ENCODE measurements at regions not wholly inside any gene's neighbourhood (a gene's known extent, or its start where the extent isn't known, plus 50 kb on each side); places are given as distances from the start of the nearest gene placed in this dataset.

GRCh38 chr10:83960125-83960524, 179.2 kb upstream of the GHITM start:
- FAIRE-seq (no peak), DNase-seq (ENCODE audit: low spot score) (no peak)

GRCh38 chr10:83961620-83962019, 177.7 kb upstream of the GHITM start:
- no peak for FAIRE-seq
- no peak for DNase-seq (ENCODE audit: low spot score)

- no peak for FAIRE-seq
- DNase-seq (ENCODE audit: low spot score) = no peak
Measured at GRCh38 chr10:83963446-83963845, 175.9 kb upstream of the GHITM start.

DNA sequence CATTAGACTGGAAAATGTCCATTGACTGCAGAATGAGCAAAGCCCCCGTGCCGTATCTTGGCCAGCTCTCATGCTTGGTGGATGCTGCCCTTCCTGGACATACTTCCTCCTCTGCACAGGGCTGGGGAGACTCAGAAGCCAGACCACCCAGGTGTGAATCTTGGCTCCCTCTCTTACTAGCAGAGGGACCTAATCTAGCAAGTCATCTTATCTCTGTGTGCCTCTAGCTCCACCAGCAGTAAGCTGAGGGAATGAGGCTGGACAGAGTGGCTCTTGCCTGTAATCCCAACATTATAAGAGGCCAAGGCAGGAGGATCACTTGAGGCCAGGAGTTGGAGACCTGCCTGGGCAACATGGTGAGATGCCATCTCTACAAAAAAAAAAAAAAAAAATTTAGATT, 173.8 kb upstream of the GHITM start:
- DNase-seq (ENCODE audit: low spot score) = no peak
- no peak for FAIRE-seq

DNA sequence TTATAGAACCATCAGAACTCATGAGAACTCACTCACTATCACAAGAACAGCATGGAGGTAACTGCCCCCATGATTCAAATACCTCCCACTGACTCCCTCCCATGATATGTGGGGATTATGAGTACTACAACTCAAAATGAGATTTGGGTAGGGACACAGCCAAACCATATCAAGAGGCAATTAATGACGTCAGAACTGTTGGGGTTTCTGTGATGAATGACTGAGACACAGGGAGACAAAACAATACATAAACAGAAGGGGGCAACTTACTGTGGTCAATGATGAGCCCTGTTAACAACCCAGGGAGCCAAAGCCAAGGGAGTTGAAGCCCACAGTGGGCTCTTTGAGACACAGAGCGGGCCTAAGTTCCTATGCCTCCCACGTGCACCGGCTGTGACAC, 171.3 kb upstream of the GHITM start:
- DNase-seq (ENCODE audit: low spot score) (no peak), FAIRE-seq (no peak)

DNA sequence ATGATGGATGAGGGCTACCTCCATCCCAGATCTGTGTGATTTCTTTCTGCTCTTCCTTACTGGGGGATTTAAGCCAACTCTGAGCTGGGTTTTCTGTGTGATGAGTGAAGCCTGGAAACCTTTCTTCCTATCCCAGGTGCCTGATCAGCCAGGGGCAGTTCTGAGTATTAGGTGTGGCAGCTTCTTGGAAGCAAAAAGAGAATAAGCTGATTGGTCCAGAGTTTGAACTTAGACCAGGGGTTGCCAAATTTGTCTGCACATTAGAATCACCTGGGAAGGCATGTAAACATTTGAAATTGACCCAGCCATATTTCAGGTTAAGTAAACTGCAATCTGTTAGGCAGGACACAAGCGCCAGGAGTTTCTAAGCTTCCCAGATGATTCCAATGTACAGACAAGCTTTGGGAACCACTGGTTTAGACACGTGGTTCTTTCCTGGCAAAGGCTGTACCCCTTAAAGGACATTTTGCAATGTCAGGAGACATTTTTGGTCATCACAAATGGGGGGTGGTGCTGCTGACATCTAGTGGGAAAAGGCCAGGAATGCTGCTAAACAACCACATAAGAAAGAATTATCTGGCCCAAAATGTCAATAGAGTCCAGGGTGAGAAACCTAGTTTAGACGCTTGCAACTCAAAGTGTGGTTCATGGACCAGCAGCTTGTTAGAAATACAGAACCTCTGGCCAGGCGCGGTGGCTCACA, 160.5 kb upstream of the GHITM start:
- DNase-seq (ENCODE audit: low spot score) (no peak), FAIRE-seq (no peak)

- FAIRE-seq (no peak), DNase-seq (ENCODE audit: low spot score) (no peak)
Measured at GRCh38 chr10:83982812-83983211, 156.5 kb upstream of the GHITM start.

- no peak for FAIRE-seq
- peak; percentile 79 for DNase-seq (ENCODE audit: low spot score)
Measured at GRCh38 chr10:83983578-83984255, 155.6 kb upstream of the GHITM start.

DNA sequence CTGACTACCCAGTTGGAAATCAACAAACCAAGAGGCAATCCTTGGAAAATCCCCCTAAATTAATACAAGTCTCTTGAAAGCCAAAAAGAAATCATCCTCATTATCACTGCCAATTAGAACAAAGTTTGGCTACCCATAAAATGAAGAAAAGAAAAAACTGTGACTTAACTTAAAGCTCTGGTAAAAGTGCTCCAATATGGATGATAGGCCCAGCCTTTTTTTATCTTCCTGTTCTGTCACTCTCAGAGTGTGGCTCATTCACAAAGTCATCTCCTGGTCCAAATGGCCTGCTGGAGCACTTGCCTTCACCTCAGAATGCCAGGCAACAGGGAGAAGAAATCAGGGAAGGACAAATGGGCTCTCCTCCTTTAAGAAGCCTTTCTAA, 155.1 kb upstream of the GHITM start:
- FAIRE-seq (no peak), DNase-seq (ENCODE audit: low spot score) (no peak)

GRCh38 chr10:83986800-83987199, 152.5 kb upstream of the GHITM start:
- no peak for FAIRE-seq
- DNase-seq (ENCODE audit: low spot score) = no peak

GRCh38 chr10:83987216-83987615, 152.1 kb upstream of the GHITM start:
- peak; percentile 32 for FAIRE-seq
- DNase-seq (ENCODE audit: low spot score) = no peak

DNA sequence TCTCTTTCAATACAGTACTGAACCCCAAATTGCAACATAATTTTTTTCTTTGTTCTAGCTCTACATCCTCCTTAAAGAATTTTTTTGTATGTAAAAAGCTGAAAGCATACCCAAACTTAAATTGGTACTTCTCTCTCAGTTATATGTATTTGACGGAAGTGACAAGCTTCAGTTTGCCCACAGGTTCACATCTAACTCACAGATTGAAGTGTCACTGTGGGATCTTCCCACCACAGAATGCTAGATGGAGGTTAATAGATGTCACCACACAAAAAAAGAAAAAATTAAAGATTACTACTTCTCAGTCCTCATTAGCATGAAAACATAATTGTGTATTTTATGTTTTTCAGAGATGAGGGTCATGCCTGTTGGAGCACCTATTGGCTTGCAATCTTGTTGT, 150.9 kb upstream of the GHITM start:
- no peak for DNase-seq (ENCODE audit: low spot score)
- FAIRE-seq = no peak

GRCh38 chr10:83990126-83990525, 149.2 kb upstream of the GHITM start:
- DNase-seq (ENCODE audit: low spot score) = no peak
- no peak for FAIRE-seq

DNA sequence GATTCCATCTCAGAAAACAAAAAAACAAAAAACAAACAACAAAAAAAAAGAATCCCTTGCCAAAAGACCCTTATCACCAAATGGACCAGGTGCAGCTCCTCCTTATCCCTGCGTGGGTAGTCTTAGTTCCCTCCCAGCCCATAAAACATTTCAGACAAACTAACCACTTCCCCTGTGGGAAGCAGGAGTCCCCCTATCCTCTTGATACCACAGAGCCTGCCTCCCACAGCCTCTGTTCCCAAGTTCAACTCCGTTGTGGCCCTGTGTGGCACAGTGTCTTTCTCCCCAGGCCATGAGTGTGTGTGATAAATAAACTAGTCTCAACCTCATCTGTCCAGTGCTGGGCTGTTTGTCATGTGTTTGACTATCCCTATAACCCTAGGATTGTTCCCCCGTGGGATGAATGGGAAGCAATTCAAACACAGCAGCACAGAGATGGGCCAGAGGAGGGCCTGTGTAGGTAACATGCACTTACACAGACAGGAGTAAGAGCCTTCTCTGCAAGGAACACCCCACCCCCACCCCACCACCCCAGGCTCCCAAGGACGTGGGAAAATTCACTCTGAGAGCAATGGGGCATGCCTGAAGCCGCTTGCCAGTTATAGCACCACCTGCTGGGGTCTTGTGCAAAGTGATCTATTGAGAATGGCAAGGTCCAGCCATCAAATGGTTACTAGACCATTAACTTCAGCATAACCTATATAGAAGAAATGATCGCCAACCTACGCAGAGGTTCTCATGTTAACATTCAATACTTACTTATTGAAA, 147.1 kb upstream of the GHITM start:
- peak; percentile 15 for DNase-seq (ENCODE audit: low spot score)
- no peak for FAIRE-seq

GRCh38 chr10:83994325-83994724, 145.0 kb upstream of the GHITM start:
- no peak for DNase-seq (ENCODE audit: low spot score)
- FAIRE-seq = no peak

- FAIRE-seq = no peak
- DNase-seq (ENCODE audit: low spot score) = no peak
Measured at GRCh38 chr10:83995738-83996331, 143.5 kb upstream of the GHITM start.

- DNase-seq (ENCODE audit: low spot score) (no peak), FAIRE-seq (no peak)
Measured at GRCh38 chr10:84004221-84004620, 135.1 kb upstream of the GHITM start.

DNA sequence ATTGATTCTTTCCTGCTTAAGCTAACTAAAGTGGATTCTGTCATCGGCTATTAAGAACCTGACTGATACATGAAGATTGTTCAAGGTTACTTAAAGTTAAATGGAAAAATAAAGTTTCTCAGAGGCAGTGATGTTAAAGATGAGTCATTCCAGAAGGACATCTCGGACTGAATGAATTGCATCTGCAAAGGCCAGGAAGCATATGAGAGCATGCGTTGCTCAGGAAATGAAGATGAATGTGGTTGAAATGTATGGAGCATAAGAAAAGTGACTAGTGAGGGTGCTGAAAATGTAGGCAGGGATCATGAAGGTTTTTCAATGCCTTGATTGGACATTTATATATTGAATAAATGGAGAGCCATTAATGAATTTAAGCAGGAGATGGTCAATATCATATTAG, 133.9 kb upstream of the GHITM start:
- DNase-seq (ENCODE audit: low spot score) (no peak), FAIRE-seq (no peak)

DNA sequence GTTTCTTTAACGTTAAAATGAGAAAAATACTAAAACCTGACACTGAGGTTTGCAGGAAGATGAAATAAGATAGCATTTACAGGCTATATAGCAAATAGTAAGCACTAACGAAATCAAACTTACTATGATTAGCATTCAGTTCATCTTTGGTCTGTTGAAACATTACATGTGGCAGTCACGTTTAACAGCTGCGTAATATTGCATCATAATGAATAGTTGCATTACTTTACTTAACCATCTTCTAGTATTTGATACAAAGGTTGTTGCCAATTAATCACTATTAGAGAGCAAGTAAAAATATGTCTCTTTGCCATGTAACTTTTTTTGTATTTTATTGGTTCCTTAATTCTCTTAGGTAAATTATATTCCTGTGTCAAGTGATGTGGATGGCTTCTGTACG, 131.8 kb upstream of the GHITM start:
- DNase-seq (ENCODE audit: low spot score) = no peak
- FAIRE-seq = no peak

GRCh38 chr10:84008878-84009277, 130.4 kb upstream of the GHITM start:
- peak; percentile 36 for DNase-seq (ENCODE audit: low spot score)
- FAIRE-seq = no peak

GRCh38 chr10:84012431-84012830, 126.9 kb upstream of the GHITM start:
- DNase-seq (ENCODE audit: low spot score) = no peak
- FAIRE-seq = no peak

DNA sequence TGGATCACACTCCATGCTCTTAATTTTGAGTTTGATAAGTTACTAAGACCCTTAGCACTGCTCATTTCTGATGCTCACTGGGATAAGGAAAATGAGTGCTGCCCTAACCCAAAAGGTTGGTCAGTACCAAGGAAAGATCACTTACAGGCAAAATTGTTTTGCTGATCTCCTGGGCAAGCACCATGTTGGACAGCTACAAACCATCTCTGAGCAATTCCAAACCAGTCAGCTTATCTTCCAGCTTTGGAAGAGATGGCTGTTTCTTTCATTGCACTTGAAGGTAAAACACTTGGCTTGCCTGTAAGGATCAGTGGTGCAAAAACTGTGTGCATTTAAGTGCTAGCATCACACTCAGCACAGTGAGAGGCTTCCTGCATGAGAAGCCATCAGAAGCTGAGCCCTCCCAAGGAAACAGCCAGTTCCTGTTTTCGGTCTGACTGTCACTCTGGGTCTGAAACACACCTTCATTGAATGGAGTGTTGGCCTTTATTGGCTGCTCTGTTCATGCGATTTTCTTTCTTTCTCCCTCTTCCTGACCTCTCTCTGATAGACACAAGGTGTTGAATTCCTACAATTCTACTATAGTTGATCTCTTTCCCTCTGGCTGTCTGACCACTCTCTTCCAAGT, 126.4 kb upstream of the GHITM start:
- no peak for FAIRE-seq
- DNase-seq (ENCODE audit: low spot score) = no peak
